H9 (cell line): ENCODE measurements at regions not wholly inside any gene's neighbourhood (a gene's known extent, or its start where the extent isn't known, plus 50 kb on each side); places are given as distances from the start of the nearest gene placed in this dataset.

Experiments used
- DNase-seq: peaks from one replicate; pipeline ENCODE4 v3.0.0-alpha.2; 2017
- H2AFZ ChIP-seq: one replicate; pipeline ENCODE4 v1.6.1; 2013; ENCODE audit warnings: mild to moderate bottlenecking, low read length, control low read depth, moderate library complexity
- H2AK5ac ChIP-seq: 2 replicates; pipeline ENCODE4 v1.6.1; 2013; ENCODE audit warnings: low read length, control low read depth, mixed read lengths; ENCODE audit not compliant: insufficient read length
- H2BK120ac ChIP-seq: one replicate; pipeline ENCODE4 v1.6.1; 2013; ENCODE audit warnings: low read depth, mild to moderate bottlenecking, low read length, control low read depth, inconsistent platforms; ENCODE audit not compliant: poor library complexity, severe bottlenecking
- H2BK12ac ChIP-seq: 2 replicates; pipeline ENCODE4 v1.6.1; 2013; ENCODE audit warnings: low read length, control low read depth, mixed read lengths, low read depth; ENCODE audit not compliant: insufficient read length
- H2BK15ac ChIP-seq: 2 replicates; pipeline ENCODE4 v1.6.1; 2013; ENCODE audit warnings: low read depth, low read length, control low read depth
- H2BK20ac ChIP-seq: one replicate; pipeline ENCODE4 v1.6.1; 2013; ENCODE audit warnings: low read depth, mild to moderate bottlenecking, low read length, control low read depth, inconsistent platforms; ENCODE audit not compliant: poor library complexity, severe bottlenecking
- H2BK5ac ChIP-seq: 2 replicates; pipeline ENCODE4 v1.6.1; 2013; ENCODE audit warnings: low read length, control low read depth, mixed read lengths; ENCODE audit not compliant: insufficient read length
- H3K14ac ChIP-seq: 2 replicates; pipeline ENCODE4 v1.6.1; 2013; ENCODE audit warnings: low read length, control low read depth; ENCODE audit not compliant: insufficient read depth
- H3K18ac ChIP-seq: 2 replicates; pipeline ENCODE4 v1.6.1; 2013; ENCODE audit warnings: low read depth, mild to moderate bottlenecking, mixed read lengths, low read length, control low read depth; ENCODE audit not compliant: insufficient read length
- H3K23ac ChIP-seq: 2 replicates; pipeline ENCODE4 v1.6.1; 2013; ENCODE audit warnings: low read length, control low read depth, mixed read lengths, low read depth; ENCODE audit not compliant: insufficient read length
- H3K23me2 ChIP-seq: 2 replicates; pipeline ENCODE4 v1.6.1; 2013; ENCODE audit warnings: low read depth, mild to moderate bottlenecking, mixed read lengths, low read length, control low read depth; ENCODE audit not compliant: insufficient read length, poor library complexity, severe bottlenecking
- H3K27ac ChIP-seq: 2 replicates; pipeline ENCODE4 v1.5.1; 2013; ENCODE audit warnings: low read length, control low read depth, mixed read lengths, low read depth; ENCODE audit not compliant: insufficient read length
- H3K27me3 ChIP-seq: 2 replicates; pipeline ENCODE4 v1.6.1; 2013; ENCODE audit warnings: low read length, control low read depth, inconsistent platforms; ENCODE audit not compliant: insufficient read depth
- H3K4ac ChIP-seq: 2 replicates; pipeline ENCODE4 v1.6.1; 2013; ENCODE audit warnings: low read depth, mild to moderate bottlenecking, control low read depth, inconsistent platforms, low read length, moderate library complexity
- H3K4me1 ChIP-seq: 2 replicates; pipeline ENCODE4 v1.6.1; 2013; ENCODE audit warnings: low read length, control low read depth, inconsistent platforms; ENCODE audit not compliant: insufficient read depth
- H3K4me2 ChIP-seq: 2 replicates; pipeline ENCODE4 v1.6.1; 2013; ENCODE audit warnings: low read length, control low read depth, mixed read lengths; ENCODE audit not compliant: insufficient read length, insufficient read depth
- H3K56ac ChIP-seq: 2 replicates; pipeline ENCODE4 v1.6.1; 2013; ENCODE audit warnings: low read depth, mild to moderate bottlenecking, mixed read lengths, low read length, control low read depth; ENCODE audit not compliant: insufficient read length
- H3K79me1 ChIP-seq: 2 replicates; pipeline ENCODE4 v1.6.1; 2013; ENCODE audit warnings: low read depth, mild to moderate bottlenecking, moderate library complexity, low read length, control low read depth, inconsistent platforms; ENCODE audit not compliant: insufficient read depth, poor library complexity, severe bottlenecking
- H3K79me2 ChIP-seq: 2 replicates; pipeline ENCODE4 v1.6.1; 2013; ENCODE audit warnings: low read length, control low read depth, inconsistent platforms; ENCODE audit not compliant: insufficient read depth
- H3K9ac ChIP-seq: 2 replicates; pipeline ENCODE4 v1.6.1; 2013; ENCODE audit warnings: low read length, control low read depth, mixed read lengths; ENCODE audit not compliant: insufficient read length; ENCODE audit errors: extremely low read depth
- H3K9me3 ChIP-seq: one replicate; pipeline ENCODE4 v1.6.1; 2013; ENCODE audit warnings: low read depth, low read length, inconsistent platforms; ENCODE audit not compliant: control insufficient read depth
- H3T11ph ChIP-seq: one replicate; pipeline ENCODE4 v1.6.1; 2013; ENCODE audit warnings: mild to moderate bottlenecking, low read length, control low read depth, inconsistent platforms
- H4K20me1 ChIP-seq: one replicate; pipeline ENCODE4 v1.6.1; 2013; ENCODE audit not compliant: control insufficient read depth, insufficient read length, insufficient read depth
- H4K5ac ChIP-seq: 2 replicates; pipeline ENCODE4 v1.6.1; 2013; ENCODE audit warnings: low read depth, mild to moderate bottlenecking, mixed read lengths, low read length, control low read depth; ENCODE audit not compliant: insufficient read length
- H4K8ac ChIP-seq: replicated peaks from 2 replicates; pipeline ENCODE4 v1.6.1; 2013; ENCODE audit warnings: low read length, control low read depth, mixed read lengths, low read depth; ENCODE audit not compliant: insufficient read length
- H4K91ac ChIP-seq: 2 replicates; pipeline ENCODE4 v1.6.1; 2013; ENCODE audit warnings: low read depth, mild to moderate bottlenecking, moderate library complexity, mixed read lengths, low read length, control low read depth; ENCODE audit not compliant: insufficient read length
- H3K27ac Mint-ChIP-seq, 3 experiments: 2 replicates in 2 of 3; 3 replicates in 1 of 3; pipeline ENCODE4 v1.8.0; 2020 to 2021; ENCODE audit warnings: mixed read lengths in 3 of 3, mild to moderate bottlenecking in 1 of 3, moderate library complexity in 1 of 3
- H3K27me3 Mint-ChIP-seq: 2 replicates; pipeline ENCODE4 v1.8.0; 2021; ENCODE audit warnings: low read depth, mild to moderate bottlenecking, moderate library complexity, mixed read lengths
- H3K36me3 Mint-ChIP-seq, 3 experiments: 2 replicates in 2 of 3; 3 replicates in 1 of 3; pipeline ENCODE4 v1.8.0; 2020 to 2021; ENCODE audit warnings: low read depth in 3 of 3, mixed read lengths in 3 of 3; ENCODE audit not compliant: insufficient read depth in 1 of 3
- H3K4me1 Mint-ChIP-seq, 2 experiments: 2 replicates each; pipeline ENCODE4 v1.8.0; 2020; ENCODE audit warnings: mixed read lengths in 2 of 2
- H3K4me3 Mint-ChIP-seq, 2 experiments: 2 replicates in 1 of 2; 3 replicates in 1 of 2; pipeline ENCODE4 v1.8.0; 2020 to 2021; ENCODE audit warnings: mild to moderate bottlenecking in 2 of 2, mixed read lengths in 2 of 2, moderate library complexity in 1 of 2
- H3K9me3 Mint-ChIP-seq, 2 experiments: 2 replicates in 1 of 2; 3 replicates in 1 of 2; pipeline ENCODE4 v1.8.0; 2020; ENCODE audit warnings: mild to moderate bottlenecking in 2 of 2, mixed read lengths in 2 of 2, moderate library complexity in 1 of 2
- CTCF ChIP-seq: fragments of 200-600 bp; sonication (generic); conservative IDR thresholded peaks from 3 replicates; pipeline ENCODE4 v1.8.0; 2021; ENCODE audit warnings: antibody characterized with exemption, mild to moderate bottlenecking
- WGBS: extraction: QIAGEN DNeasy Blood & Tissue Kit; methylation state at CpG from one replicate; pipeline ENCODE4 v1.1.7; 2013; ENCODE audit warnings: missing lambda C conversion rate, low lambda C conversion rate, mixed read lengths; ENCODE audit not compliant: insufficient read length; ENCODE audit errors: extremely low coverage; 5-methylcytosine and 5-hydroxymethylcytosine counted together

GRCh38 chr6:19470333-19470732 is 366.8 kb upstream of the ID4 start:
- no peak overlapping the region for H3K4me2 ChIP-seq
- no peaks in the 10 kb centered on the region for H3K9me3 ChIP-seq
- no peaks in the 10 kb centered on the region for H3K4me1 ChIP-seq
- H3K79me2 ChIP-seq: no peaks in the 10 kb centered on the region
- no peak overlapping the region for H4K8ac ChIP-seq
- no peak for TF ChIP-seq CTCF
- H3T11ph ChIP-seq: no peak overlapping the region
- no peak overlapping the region for H2BK20ac ChIP-seq
- H4K5ac ChIP-seq: no peak overlapping the region
- H3K27ac ChIP-seq: no peak overlapping the region
- H4K20me1 ChIP-seq: no peaks in the 10 kb centered on the region
- WGBS: 100% methylated on average over 1 of the region's 7 CpGs
- peaks cover 0 to 4% of the 10 kb centered on the region in 2 experiments; a peak in 1 of 4 replicates for H3K4me1 Mint-ChIP-seq
- H2BK120ac ChIP-seq: no peak overlapping the region
- peaks cover 0 to 9% of the 10 kb centered on the region in 2 experiments; a peak in 3 of 5 replicates for H3K9me3 Mint-ChIP-seq
- peaks cover 0 to 8% (median 3%) of the 10 kb centered on the region in 3 experiments; a peak in 5 of 7 replicates for H3K36me3 Mint-ChIP-seq
- no peaks in the 10 kb centered on the region for H3K79me1 ChIP-seq
- no peak overlapping the region for H3K4ac ChIP-seq
- no peak for DNase-seq
- no peak overlapping the region for H2BK15ac ChIP-seq
- no peak overlapping the region for H3K14ac ChIP-seq
- H3K18ac ChIP-seq: no peak overlapping the region
- no peak overlapping the region for H3K9ac ChIP-seq
- H2AFZ ChIP-seq: no peak overlapping the region
- H3K27ac Mint-ChIP-seq: no peak overlapping the region
- H4K91ac ChIP-seq: no peak overlapping the region
- H2AK5ac ChIP-seq: no peak overlapping the region
- H2BK5ac ChIP-seq: no peak overlapping the region
- no peak overlapping the region for H3K23ac ChIP-seq
- H2BK12ac ChIP-seq: no peak overlapping the region
- H3K23me2 ChIP-seq: no peaks in the 10 kb centered on the region
- H3K27me3 ChIP-seq: no peaks in the 10 kb centered on the region
- H3K27me3 Mint-ChIP-seq: no peaks in the 10 kb centered on the region
- no peak overlapping the region for H3K56ac ChIP-seq
- H3K4me3 Mint-ChIP-seq: no peak overlapping the region
